Astrocyte of the spinal cord (primary cell): ENCODE measurements at regions not wholly inside any gene's neighbourhood (a gene's known extent, or its start where the extent isn't known, plus 50 kb on each side); places are given as distances from the start of the nearest gene placed in this dataset.
"Not testable (repeated sequence)": the region's sequence is repeated elsewhere in the genome, so short reads cannot be mapped to it uniquely, and the experiment has no call there.

Experiments used
- DNase-seq: peaks from one replicate; pipeline ENCODE4 v3.0.0; 2011; ENCODE audit warnings: low read depth, low spot score
- H3K4me3 ChIP-seq: 2 replicates; pipeline ENCODE4 v1.5.1; 2011; ENCODE audit warnings: low read depth, mild to moderate bottlenecking, low read length, moderate library complexity
- in situ Hi-C: cut with HindIII; loops from 2 replicates; pipeline ENCODE4 v1.10.0; 2017; ENCODE audit warnings: low sequenced_read_pairs
- TF ChIP-seq, protein P1 (sequence below): IDR thresholded peaks from 2 replicates; pipeline ENCODE4 v1.5.1; 2012; ENCODE audit warnings: low read depth, mild to moderate bottlenecking, low read length, inconsistent platforms

DNA sequence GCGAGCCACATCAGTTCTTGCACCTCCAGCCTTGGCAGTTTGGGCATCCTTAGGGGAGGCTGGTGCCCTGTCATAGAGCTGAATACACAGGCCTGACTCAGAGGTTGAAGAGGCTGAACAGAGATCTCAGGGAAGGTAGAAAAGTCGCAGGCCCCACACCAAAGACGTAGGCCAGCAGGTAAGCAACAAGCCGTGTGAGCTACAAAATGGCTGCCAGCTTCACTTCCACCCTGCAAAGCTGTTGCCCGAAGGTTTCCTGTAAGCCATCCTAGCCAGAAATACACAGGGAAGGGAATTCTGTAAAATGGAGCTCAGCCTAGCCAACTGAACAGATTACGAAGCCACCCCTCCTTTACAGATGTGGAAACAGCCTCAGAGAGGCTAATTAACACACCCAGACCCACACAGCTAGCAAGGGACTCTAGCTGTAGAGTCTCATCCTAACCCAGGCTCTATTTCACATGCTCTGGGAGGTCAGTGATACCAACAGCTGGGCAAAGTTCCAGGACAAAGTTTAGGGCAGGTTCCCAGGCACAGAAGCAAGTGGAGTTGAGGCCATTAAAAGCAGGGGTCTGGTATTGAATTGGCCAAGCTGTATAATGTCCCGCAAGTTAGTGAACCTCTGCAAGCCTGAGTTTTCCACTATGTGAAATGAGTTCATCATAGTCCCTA is 66.3 kb upstream of the RASGRF1 start:
- in situ Hi-C loops, result no loop called here
- DNase-seq, result no peak
- no peak overlapping the region for H3K4me3 ChIP-seq
- TF ChIP-seq, protein P1, sequence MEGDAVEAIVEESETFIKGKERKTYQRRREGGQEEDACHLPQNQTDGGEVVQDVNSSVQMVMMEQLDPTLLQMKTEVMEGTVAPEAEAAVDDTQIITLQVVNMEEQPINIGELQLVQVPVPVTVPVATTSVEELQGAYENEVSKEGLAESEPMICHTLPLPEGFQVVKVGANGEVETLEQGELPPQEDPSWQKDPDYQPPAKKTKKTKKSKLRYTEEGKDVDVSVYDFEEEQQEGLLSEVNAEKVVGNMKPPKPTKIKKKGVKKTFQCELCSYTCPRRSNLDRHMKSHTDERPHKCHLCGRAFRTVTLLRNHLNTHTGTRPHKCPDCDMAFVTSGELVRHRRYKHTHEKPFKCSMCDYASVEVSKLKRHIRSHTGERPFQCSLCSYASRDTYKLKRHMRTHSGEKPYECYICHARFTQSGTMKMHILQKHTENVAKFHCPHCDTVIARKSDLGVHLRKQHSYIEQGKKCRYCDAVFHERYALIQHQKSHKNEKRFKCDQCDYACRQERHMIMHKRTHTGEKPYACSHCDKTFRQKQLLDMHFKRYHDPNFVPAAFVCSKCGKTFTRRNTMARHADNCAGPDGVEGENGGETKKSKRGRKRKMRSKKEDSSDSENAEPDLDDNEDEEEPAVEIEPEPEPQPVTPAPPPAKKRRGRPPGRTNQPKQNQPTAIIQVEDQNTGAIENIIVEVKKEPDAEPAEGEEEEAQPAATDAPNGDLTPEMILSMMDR, result no peak

DNA sequence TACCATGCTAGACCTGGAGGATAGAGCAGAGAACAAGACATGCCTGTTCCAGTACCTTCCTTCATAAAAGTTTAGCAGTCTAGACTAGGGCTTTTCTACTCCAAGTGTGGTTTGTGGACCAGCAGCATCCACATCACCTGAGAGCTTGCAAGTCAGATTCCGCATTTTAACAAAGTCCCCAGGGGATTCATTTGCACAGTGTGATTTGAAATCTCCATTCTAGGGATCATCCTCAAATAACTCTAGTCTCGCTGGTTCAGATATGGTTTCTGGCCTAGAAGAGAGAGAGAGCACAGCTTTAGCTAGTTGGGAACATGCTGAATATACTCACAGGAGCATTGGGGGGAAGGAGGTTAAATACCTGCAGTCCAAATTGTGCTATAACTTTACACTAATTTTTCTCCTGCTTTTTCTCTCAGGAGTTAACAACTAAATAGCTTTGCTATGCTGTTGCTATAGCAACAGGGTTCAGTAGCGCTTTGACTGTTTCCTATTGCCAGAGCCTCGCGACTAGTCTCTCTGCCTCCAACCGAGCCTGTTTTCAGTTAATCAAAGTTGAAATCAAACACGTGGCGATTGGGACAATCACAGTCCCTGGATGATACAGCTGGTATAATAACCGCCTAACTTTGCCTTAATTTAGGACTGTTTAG is 64.0 kb upstream of the RASGRF1 start:
- no peak overlapping the region for H3K4me3 ChIP-seq
- DNase-seq, result no peak
- in situ Hi-C loops, result no loop called here
- TF ChIP-seq, protein P1, result no peak

DNA sequence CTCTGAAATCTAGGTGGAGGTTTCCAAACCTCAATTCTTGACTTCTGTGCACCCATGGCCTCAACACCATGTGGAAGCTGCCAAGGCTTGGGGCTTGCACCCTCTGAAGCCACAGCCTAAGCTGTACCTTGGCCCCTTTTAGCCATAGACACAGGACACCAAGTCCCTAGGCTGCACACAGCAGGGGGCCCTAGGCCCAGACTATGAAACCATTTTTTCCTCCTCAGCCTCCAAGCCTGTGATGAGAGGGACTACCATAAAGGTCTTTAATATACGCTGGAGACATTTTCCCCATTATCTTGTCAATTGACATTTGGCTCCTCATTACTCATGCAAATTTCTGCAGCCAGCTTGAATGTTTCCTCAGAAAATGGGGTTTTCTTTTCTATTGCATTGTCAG is 53.7 kb upstream of the RASGRF1 start:
- in situ Hi-C loops, H3K4me3 ChIP-seq, DNase-seq: not testable (repeated sequence)

DNA sequence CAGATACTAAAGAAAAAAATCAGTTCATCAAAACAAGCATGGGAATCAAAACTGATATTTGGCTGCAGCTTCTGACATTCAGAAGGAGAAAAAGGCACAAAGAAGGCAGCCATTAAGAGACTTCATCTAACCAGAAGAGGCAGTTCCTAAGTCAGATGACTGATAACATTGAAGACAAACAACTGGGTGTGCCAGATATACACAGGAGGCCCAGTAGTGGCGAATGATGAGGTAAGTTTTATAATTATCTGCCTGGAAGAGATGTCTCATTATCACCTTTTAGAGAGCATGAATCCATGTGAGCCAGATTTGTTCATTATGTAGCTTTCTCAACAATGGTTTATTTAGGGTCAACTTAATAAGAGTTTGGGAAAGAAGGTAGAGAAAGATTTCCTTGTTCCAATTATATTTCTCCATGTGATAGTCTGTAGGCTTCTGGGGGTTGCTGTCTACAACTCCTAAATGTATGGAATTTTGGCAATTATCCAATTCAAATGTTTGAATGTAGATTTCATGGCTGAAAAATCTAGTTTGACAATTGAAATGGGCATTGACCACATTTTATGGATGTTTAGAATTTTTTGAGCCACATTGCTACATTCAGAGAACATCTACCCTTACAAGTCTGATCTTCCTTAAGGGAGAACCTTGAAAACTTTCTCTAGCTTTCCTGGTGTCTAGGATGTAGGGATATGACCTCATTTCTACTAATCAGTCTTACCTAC is 50.4 kb upstream of the RASGRF1 start:
- in situ Hi-C loops, result no loop called here
- DNase-seq, result no peak
- H3K4me3 ChIP-seq, result no peak overlapping the region
- TF ChIP-seq, protein P1, result no peak
